ENCODE measurements at regions not wholly inside any gene's neighbourhood (a gene's known extent, or its start where the extent isn't known, plus 50 kb on each side); places are given as distances from the start of the nearest gene placed in this dataset.
A peak's percentile ranks its signal among the peaks of the same experiment; 100 is the strongest.

GRCh38 chrX:66399273-66399672, 235.2 kb downstream of the HEPH start:
- Histone ChIP-seq H3K9me3 (ENCODE audit: control insufficient read depth, insufficient read depth, low read length) (no peaks in the 10 kb centered on the region), H3K79me2 (ENCODE audit: control insufficient read depth, low read length) (no peaks in the 10 kb centered on the region), H3K4me2 (ENCODE audit: low read length) (no peak overlapping the region), H4K20me1 (ENCODE audit: control insufficient read depth, insufficient read depth, low read depth, low read length) (no peaks in the 10 kb centered on the region), H3K4me1 (ENCODE audit: control insufficient read depth, low read length) (no peaks in the 10 kb centered on the region), H3F3A (ENCODE audit: control insufficient read depth, insufficient read depth) (no peaks in the 10 kb centered on the region), H3K27me3 (ENCODE audit: control insufficient read depth, low read length) (no peaks in the 10 kb centered on the region), H3K9me2 (replicated peaks; ENCODE audit: control insufficient read depth, low read length) (no peaks in the 10 kb centered on the region), H3K27ac (ENCODE audit: low read depth, low read length) (no peak overlapping the region), H3K36me3 (ENCODE audit: control insufficient read depth, low read length) (no peaks in the 10 kb centered on the region), H3K4me3 (ENCODE audit: low read length) (no peak overlapping the region)
- TF ChIP-seq CTCF (IDR thresholded peaks at IDR 0.05; ENCODE audit: low read depth, low read length, poor library complexity, severe bottlenecking) (no peak), EZH2phosphoT487 (IDR thresholded peaks at IDR 0.05; ENCODE audit: borderline replicate concordance, low read length) (no peak)

- Histone ChIP-seq H3K27ac (ENCODE audit: low read depth, low read length) (no peak overlapping the region), H3K9me2 (replicated peaks; ENCODE audit: control insufficient read depth, low read length) (no peaks in the 10 kb centered on the region), H3K79me2 (ENCODE audit: control insufficient read depth, low read length) (no peaks in the 10 kb centered on the region), H3K36me3 (ENCODE audit: control insufficient read depth, low read length) (no peaks in the 10 kb centered on the region), H3K4me3 (ENCODE audit: low read length) (no peak overlapping the region), H3K4me1 (ENCODE audit: control insufficient read depth, low read length) (no peaks in the 10 kb centered on the region), H3K4me2 (ENCODE audit: low read length) (no peak overlapping the region), H3F3A (ENCODE audit: control insufficient read depth, insufficient read depth) (no peaks in the 10 kb centered on the region), H3K9me3 (ENCODE audit: control insufficient read depth, insufficient read depth, low read length) (no peaks in the 10 kb centered on the region), H4K20me1 (ENCODE audit: control insufficient read depth, insufficient read depth, low read depth, low read length) (no peaks in the 10 kb centered on the region), H3K27me3 (ENCODE audit: control insufficient read depth, low read length) (no peaks in the 10 kb centered on the region)
- TF ChIP-seq CTCF (IDR thresholded peaks at IDR 0.05; ENCODE audit: low read depth, low read length, poor library complexity, severe bottlenecking) (no peak), EZH2phosphoT487 (IDR thresholded peaks at IDR 0.05; ENCODE audit: borderline replicate concordance, low read length) (no peak)
Measured at GRCh38 chrX:66402165-66402564, 236.7 kb downstream of the EDA2R start.

- H3K4me1 ChIP-seq (ENCODE audit: control insufficient read depth, low read length): no peaks in the 10 kb centered on the region
- H3K27ac ChIP-seq (ENCODE audit: low read depth, low read length): no peak overlapping the region
- H3K27me3 ChIP-seq (ENCODE audit: control insufficient read depth, low read length): no peaks in the 10 kb centered on the region
- no peaks in the 10 kb centered on the region for H3K9me2 ChIP-seq (replicated peaks; ENCODE audit: control insufficient read depth, low read length)
- H3K9me3 ChIP-seq (ENCODE audit: control insufficient read depth, insufficient read depth, low read length): no peaks in the 10 kb centered on the region
- no peaks in the 10 kb centered on the region for H3F3A ChIP-seq (ENCODE audit: control insufficient read depth, insufficient read depth)
- H3K36me3 ChIP-seq (ENCODE audit: control insufficient read depth, low read length): no peaks in the 10 kb centered on the region
- no peak overlapping the region for H3K4me3 ChIP-seq (ENCODE audit: low read length)
- peak; percentile 27 for TF ChIP-seq CTCF (IDR thresholded peaks at IDR 0.05; ENCODE audit: low read depth, low read length, poor library complexity, severe bottlenecking)
- TF ChIP-seq EZH2phosphoT487 (IDR thresholded peaks at IDR 0.05; ENCODE audit: borderline replicate concordance, low read length): no peak
- H4K20me1 ChIP-seq (ENCODE audit: control insufficient read depth, insufficient read depth, low read depth, low read length): no peaks in the 10 kb centered on the region
- H3K79me2 ChIP-seq (ENCODE audit: control insufficient read depth, low read length): no peaks in the 10 kb centered on the region
- no peak overlapping the region for H3K4me2 ChIP-seq (ENCODE audit: low read length)
Measured at GRCh38 chrX:66408507-66408906, 230.4 kb downstream of the EDA2R start.

GRCh38 chrX:66410806-66411205, 228.1 kb downstream of the EDA2R start:
- Histone ChIP-seq H3K79me2 (ENCODE audit: control insufficient read depth, low read length) (no peaks in the 10 kb centered on the region), H3K9me2 (replicated peaks; ENCODE audit: control insufficient read depth, low read length) (no peaks in the 10 kb centered on the region), H3K4me3 (ENCODE audit: low read length) (no peak overlapping the region), H3K4me1 (ENCODE audit: control insufficient read depth, low read length) (no peaks in the 10 kb centered on the region), H3K27ac (ENCODE audit: low read depth, low read length) (no peak overlapping the region), H3K4me2 (ENCODE audit: low read length) (no peak overlapping the region), H3K36me3 (ENCODE audit: control insufficient read depth, low read length) (no peaks in the 10 kb centered on the region), H3F3A (ENCODE audit: control insufficient read depth, insufficient read depth) (no peaks in the 10 kb centered on the region), H4K20me1 (ENCODE audit: control insufficient read depth, insufficient read depth, low read depth, low read length) (no peaks in the 10 kb centered on the region), H3K27me3 (ENCODE audit: control insufficient read depth, low read length) (no peaks in the 10 kb centered on the region), H3K9me3 (ENCODE audit: control insufficient read depth, insufficient read depth, low read length) (no peaks in the 10 kb centered on the region)
- TF ChIP-seq CTCF (IDR thresholded peaks at IDR 0.05; ENCODE audit: low read depth, low read length, poor library complexity, severe bottlenecking) (no peak), EZH2phosphoT487 (IDR thresholded peaks at IDR 0.05; ENCODE audit: borderline replicate concordance, low read length) (no peak)

All from DOHH2 (cell line).